GM12878 (cell line): ENCODE measurements at regions not wholly inside any gene's neighbourhood (a gene's known extent, or its start where the extent isn't known, plus 50 kb on each side); places are given as distances from the start of the nearest gene placed in this dataset.

ENCODE experiments used
- ATAC-seq: fragments of 200-7000 bp; cut with Tn5 transposase; 3 replicates; pipeline ENCODE4 v1.9.1; 2020; ENCODE audit warnings: mild to moderate bottlenecking, moderate library complexity
- BruUV-seq: library from RNA; stranded (reverse); fragments of 400-500 nt; replicated peaks from 2 replicates; lab custom pipeline; 2021; lab: Mats Ljungman, UMichigan
- CTCF ChIA-PET: fragments of 300-600 bp; sonication (Branson Sonifier 250); formaldehyde crosslinking; extraction: SDS; loops from one replicate; lab custom pipeline; 2021; ENCODE audit warnings: inconsistent platforms; lab: Yijun Ruan, JAX
- POLR2A ChIA-PET: fragments of 350-600 bp; formaldehyde crosslinking; extraction: SDS; loops from one replicate; lab custom pipeline; 2021; ENCODE audit warnings: inconsistent platforms; lab: Charles Lee
- RAD21 ChIA-PET: fragments of 300-600 bp; sonication (Branson Sonifier 250); formaldehyde crosslinking; loops from one replicate; lab custom pipeline; 2023; ENCODE audit warnings: antibody characterized with exemption; ENCODE audit not compliant: unreplicated experiment; lab: Charles Lee
- SMC1A ChIA-PET: fragments of 300-600 bp; sonication (Branson Sonifier 250); formaldehyde crosslinking; loops from one replicate; lab custom pipeline; 2023; ENCODE audit not compliant: unreplicated experiment, uncharacterized antibody; lab: Charles Lee
- DNase-seq: peaks from one replicate; pipeline ENCODE4 v3.0.0-alpha.2; 2011; ENCODE audit warnings: low read depth, low spot score
- FAIRE-seq: peaks from 3 replicates; lab custom pipeline; 2011; peaks lifted over from hg19 to GRCh38; lab: Jason Lieb, UNC
- H2AFZ ChIP-seq: 2 replicates; pipeline ENCODE4 v1.6.0; 2011; ENCODE audit warnings: low read depth, low read length, control low read depth; ENCODE audit not compliant: control insufficient read depth
- H3K27ac ChIP-seq: 2 replicates; pipeline ENCODE4 v1.5.1; 2011; ENCODE audit warnings: control low read depth; ENCODE audit not compliant: control insufficient read depth, insufficient read depth
- H3K27me3 ChIP-seq, 2 experiments: replicated peaks in 1 of 2; 2 replicates each; pipeline versions ENCODE4 v1.6.0 to v1.6.1; 2011; ENCODE audit warnings: low read length in 1 of 2; ENCODE audit not compliant: control insufficient read depth in 2 of 2, insufficient read depth in 2 of 2
- H3K36me3 ChIP-seq, 2 experiments: 2 replicates each; pipeline ENCODE4 v1.5.1; 2011; ENCODE audit warnings: low read length in 1 of 2; ENCODE audit not compliant: control insufficient read depth in 2 of 2, insufficient read depth in 2 of 2
- H3K4me1 ChIP-seq: 2 replicates; pipeline ENCODE4 v1.6.1; 2011; ENCODE audit warnings: mild to moderate bottlenecking, low read length, moderate library complexity, mixed read lengths; ENCODE audit not compliant: control insufficient read depth, insufficient read depth
- H3K4me2 ChIP-seq: 2 replicates; pipeline ENCODE4 v1.6.0; 2011; ENCODE audit warnings: control low read depth; ENCODE audit not compliant: control insufficient read depth, insufficient read depth
- H3K4me3 ChIP-seq: fragments of 200-600 bp; sonication (generic); 2 replicates; pipeline ENCODE4 v1.5.1; 2016
- H3K79me2 ChIP-seq: 2 replicates; pipeline ENCODE4 v1.6.0; 2011; ENCODE audit warnings: low read length; ENCODE audit not compliant: control insufficient read depth, insufficient read depth
- H3K9ac ChIP-seq: 2 replicates; pipeline ENCODE4 v1.8.0; 2011; ENCODE audit warnings: low read length, control low read depth, mixed read lengths; ENCODE audit not compliant: control insufficient read depth, insufficient read depth
- H3K9me3 ChIP-seq: replicated peaks from 3 replicates; pipeline ENCODE4 v1.5.1; 2011; ENCODE audit warnings: mild to moderate bottlenecking, low read length; ENCODE audit not compliant: control insufficient read depth, insufficient read depth
- H4K20me1 ChIP-seq: 2 replicates; pipeline ENCODE4 v1.6.0; 2011; ENCODE audit not compliant: control insufficient read depth, insufficient read depth
- CTCF ChIP-seq, 3 experiments: IDR thresholded peaks in 2 of 3; conservative IDR thresholded peaks in 1 of 3; 2 replicates each; pipeline ENCODE4 v1.5.1; 2011; ENCODE audit warnings: low read depth in 3 of 3, low read length in 3 of 3, mild to moderate bottlenecking in 3 of 3, control low read depth in 2 of 3, moderate library complexity in 2 of 3, inconsistent platforms in 1 of 3, mixed read lengths in 1 of 3; ENCODE audit not compliant: control insufficient read depth in 2 of 3, insufficient read depth in 1 of 3; ENCODE audit errors: extremely low read depth in 1 of 3
- EP300 ChIP-seq, 2 experiments: fragments of 150-350 bp in 1 of 2; IDR thresholded peaks; 2 replicates each; pipeline ENCODE4 v1.6.1; 2011 to 2012; ENCODE audit warnings: low read depth in 2 of 2, low read length in 2 of 2, borderline replicate concordance in 1 of 2, improper control_type of control experiment in 1 of 2, inconsistent platforms in 1 of 2; ENCODE audit not compliant: control insufficient read depth in 1 of 2
- ETV6 ChIP-seq, 2 experiments: fragments of 450-650 bp in 1 of 2; IDR thresholded peaks in 1 of 2; conservative IDR thresholded peaks in 1 of 2; 2 replicates each; pipeline ENCODE4 v1.6.1; 2014; ENCODE audit warnings: antibody characterized with exemption in 1 of 2, borderline replicate concordance in 1 of 2, low read depth in 1 of 2, mild to moderate bottlenecking in 1 of 2, moderate library complexity in 1 of 2
- HDAC6 ChIP-seq: fragments of 200-600 bp; sonication (generic); IDR thresholded peaks from one replicate; pipeline ENCODE4 v1.8.0; 2017; ENCODE audit warnings: antibody characterized with exemption; ENCODE audit not compliant: unreplicated experiment
- IKZF1 ChIP-seq: fragments of 450-650 bp; conservative IDR thresholded peaks from 2 replicates; pipeline ENCODE4 v1.6.1; 2017; ENCODE audit warnings: antibody characterized with exemption, mild to moderate bottlenecking
- KAT2A ChIP-seq: conservative IDR thresholded peaks from 2 replicates; pipeline ENCODE4 v1.6.1; 2011; ENCODE audit warnings: low read depth, low read length; ENCODE audit not compliant: control insufficient read depth
- MEF2B ChIP-seq: fragments of 450-650 bp; IDR thresholded peaks from 2 replicates; pipeline ENCODE4 v1.6.1; 2018; ENCODE audit warnings: mild to moderate bottlenecking, moderate library complexity; ENCODE audit not compliant: partially characterized antibody, poor library complexity, severe bottlenecking
- RUNX3 ChIP-seq: IDR thresholded peaks from 2 replicates; pipeline ENCODE4 v1.6.1; 2012; ENCODE audit warnings: low read length, inconsistent platforms
- STAT3 ChIP-seq: IDR thresholded peaks from 2 replicates; pipeline ENCODE4 v1.6.1; 2011; ENCODE audit warnings: low read depth, low read length, improper control_type of control experiment
- WGBS: methylation state at CpG from one replicate; pipeline ENCODE4 v1.1.6; 2016; ENCODE audit warnings: low lambda C conversion rate; ENCODE audit not compliant: insufficient replicate concordance, insufficient coverage; ENCODE audit errors: missing lambda C conversion rate; 5-methylcytosine and 5-hydroxymethylcytosine counted together
- in situ Hi-C: fragments of 300-500 bp; cut with MboI; formaldehyde crosslinking; loops from 9 replicates; pipeline ENCODE4 v1.14.3; 2018; ENCODE audit warnings: mixed read lengths
- intact Hi-C: fragments of 100-400 bp; cut with micrococcal nuclease; formaldehyde crosslinking; loops from one replicate; pipeline ENCODE4 v1.14.2; 2022; ENCODE audit not compliant: unreplicated experiment
- TF ChIP-seq, protein P1 (sequence below): fragments of 450-650 bp; IDR thresholded peaks from 2 replicates; pipeline ENCODE4 v1.6.1; 2017; ENCODE audit warnings: antibody characterized with exemption, mild to moderate bottlenecking, moderate library complexity

DNA sequence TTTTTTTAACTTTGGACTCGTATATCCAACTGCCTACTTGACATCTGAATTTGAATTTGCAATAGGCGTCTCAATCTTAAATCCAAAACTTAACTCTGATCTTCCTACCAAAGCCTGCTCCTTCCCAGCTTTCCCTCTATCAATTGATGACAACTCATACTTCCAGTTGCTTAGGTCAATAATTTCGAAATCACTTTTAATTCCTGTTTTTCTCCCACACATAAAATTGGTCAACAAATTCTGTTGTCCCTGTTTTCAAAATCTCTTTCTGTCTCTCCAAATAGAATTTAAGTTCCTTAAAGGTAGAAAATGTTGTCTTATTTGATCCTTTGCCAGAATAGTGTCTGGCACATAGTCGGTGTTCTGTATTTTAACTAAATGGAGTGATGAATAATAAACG, 332.4 kb downstream of the SATB1 start:
- Histone ChIP-seq H2AFZ (no peak overlapping the region), H4K20me1 (no peaks in the 10 kb centered on the region), H3K4me2 (no peak overlapping the region), H3K79me2 (no peaks in the 10 kb centered on the region), H3K27me3 (no peaks in the 10 kb centered on the region), H3K4me3 (no peak overlapping the region), H3K9me3 (peaks cover 2% of the 10 kb centered on the region; the same call in 1 of the 3 replicates)
- DNase-seq: no peak
- ChIA-PET POLR2A (no interaction called here), RAD21 (interaction anchor here (0.6 to 0.7 kb wide), 2 partner anchors 59 to 163 kb away, joined by 3 read pairs; no protein-coding TSS in a partner anchor), CTCF (no interaction called here)
- in situ Hi-C loops: no loop called here
- BruUV-seq: no TSS peak
- TF ChIP-seq EP300 (IDR thresholded peaks at IDR 0.05; ENCODE audit: borderline replicate concordance in 1 of 2, control insufficient read depth in 1 of 2, low read depth in 2 of 2, low read length in 2 of 2) (no peak), CTCF (IDR thresholded peaks at IDR 0.05 in 2 of 3, conservative IDR thresholded peaks at IDR 0.05 in 1 of 3; ENCODE audit: control insufficient read depth in 2 of 3, extremely low read depth in 1 of 3, insufficient read depth in 1 of 3, low read depth in 3 of 3, low read length in 3 of 3) (no peak)
- TF ChIP-seq, all 136 proteins: peak for 0
- Histone ChIP-seq H3K36me3 (no peaks in the 10 kb centered on the region), H3K9ac (no peak overlapping the region), H3K27ac (no peak overlapping the region), H3K4me1 (no peaks in the 10 kb centered on the region)
- WGBS: 24% methylated on average over 5 of the region's 5 CpGs
- FAIRE-seq: no peak
- SMC1A ChIA-PET: interaction anchor here (0.6 to 0.8 kb wide), 2 partner anchors 65 to 665 kb away, joined by 3 to 4 read pairs; no protein-coding TSS in a partner anchor
- intact Hi-C loops: no loop called here
- no peak for ATAC-seq

DNA sequence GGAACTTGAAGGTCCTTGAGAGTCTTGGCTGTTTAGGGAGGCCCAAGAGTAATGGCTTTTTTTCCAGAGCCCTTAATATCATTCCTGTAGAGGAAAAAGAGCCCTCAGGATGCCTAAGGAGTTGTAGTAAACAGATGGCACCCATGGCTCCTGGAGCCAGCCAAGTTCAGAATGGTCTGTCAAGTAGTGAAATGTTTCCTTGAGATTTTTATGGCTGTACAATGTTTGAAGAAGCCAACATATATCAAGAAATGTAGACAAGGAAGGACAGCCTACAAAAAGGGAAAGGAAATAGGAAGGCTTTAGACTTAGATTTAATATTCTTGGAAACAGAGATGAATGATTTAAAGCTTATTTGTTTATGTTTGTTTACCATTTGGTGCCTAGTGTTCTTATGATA, 334.8 kb downstream of the SATB1 start:
- no peaks in the 10 kb centered on the region for H3K4me1 ChIP-seq
- ChIA-PET CTCF (no interaction called here), SMC1A (no interaction called here), POLR2A (no interaction called here), RAD21 (no interaction called here)
- H3K4me2 ChIP-seq: no peak overlapping the region
- in situ Hi-C loops: no loop called here
- H3K36me3 ChIP-seq: no peaks in the 10 kb centered on the region
- no peak overlapping the region for H3K27ac ChIP-seq
- DNase-seq (no peak), ATAC-seq (no peak), FAIRE-seq (no peak)
- no peak overlapping the region for H3K9ac ChIP-seq
- no TSS peak for BruUV-seq
- intact Hi-C loops: no loop called here
- H3K27me3 ChIP-seq: no peaks in the 10 kb centered on the region; a peak in 1 of 4 replicates
- no peak overlapping the region for H2AFZ ChIP-seq
- H3K79me2 ChIP-seq: no peaks in the 10 kb centered on the region
- no peaks in the 10 kb centered on the region for H4K20me1 ChIP-seq
- H3K4me3 ChIP-seq: no peak overlapping the region
- no peaks in the 10 kb centered on the region for H3K9me3 ChIP-seq
- TF ChIP-seq, protein P1, sequence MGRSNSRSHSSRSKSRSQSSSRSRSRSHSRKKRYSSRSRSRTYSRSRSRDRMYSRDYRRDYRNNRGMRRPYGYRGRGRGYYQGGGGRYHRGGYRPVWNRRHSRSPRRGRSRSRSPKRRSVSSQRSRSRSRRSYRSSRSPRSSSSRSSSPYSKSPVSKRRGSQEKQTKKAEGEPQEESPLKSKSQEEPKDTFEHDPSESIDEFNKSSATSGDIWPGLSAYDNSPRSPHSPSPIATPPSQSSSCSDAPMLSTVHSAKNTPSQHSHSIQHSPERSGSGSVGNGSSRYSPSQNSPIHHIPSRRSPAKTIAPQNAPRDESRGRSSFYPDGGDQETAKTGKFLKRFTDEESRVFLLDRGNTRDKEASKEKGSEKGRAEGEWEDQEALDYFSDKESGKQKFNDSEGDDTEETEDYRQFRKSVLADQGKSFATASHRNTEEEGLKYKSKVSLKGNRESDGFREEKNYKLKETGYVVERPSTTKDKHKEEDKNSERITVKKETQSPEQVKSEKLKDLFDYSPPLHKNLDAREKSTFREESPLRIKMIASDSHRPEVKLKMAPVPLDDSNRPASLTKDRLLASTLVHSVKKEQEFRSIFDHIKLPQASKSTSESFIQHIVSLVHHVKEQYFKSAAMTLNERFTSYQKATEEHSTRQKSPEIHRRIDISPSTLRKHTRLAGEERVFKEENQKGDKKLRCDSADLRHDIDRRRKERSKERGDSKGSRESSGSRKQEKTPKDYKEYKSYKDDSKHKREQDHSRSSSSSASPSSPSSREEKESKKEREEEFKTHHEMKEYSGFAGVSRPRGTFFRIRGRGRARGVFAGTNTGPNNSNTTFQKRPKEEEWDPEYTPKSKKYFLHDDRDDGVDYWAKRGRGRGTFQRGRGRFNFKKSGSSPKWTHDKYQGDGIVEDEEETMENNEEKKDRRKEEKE: no peak
- TF ChIP-seq HDAC6 (no peak), STAT3 (no peak), RUNX3 (no peak), ETV6 (conservative IDR thresholded peaks at IDR 0.05 in 1 of 2, IDR thresholded peaks at IDR 0.05 in 1 of 2; ENCODE audit: borderline replicate concordance in 1 of 2, low read depth in 1 of 2) (no peak), KAT2A (no peak), IKZF1 (no peak), MEF2B (no peak)
